ES-I3 (cell line): ENCODE measurements at regions not wholly inside any gene's neighbourhood (a gene's known extent, or its start where the extent isn't known, plus 50 kb on each side); places are given as distances from the start of the nearest gene placed in this dataset.
"Not testable (repeated sequence)": the region's sequence is repeated elsewhere in the genome, so short reads cannot be mapped to it uniquely, and the experiment has no call there.

Source experiments
- H3K36me3 ChIP-seq: 2 replicates; pipeline ENCODE4 v1.6.1; 2013; ENCODE audit warnings: mild to moderate bottlenecking, low read length, control low read depth, moderate library complexity; ENCODE audit not compliant: insufficient read depth
- H3K4me1 ChIP-seq: 2 replicates; pipeline ENCODE4 v1.6.1; 2013; ENCODE audit warnings: mild to moderate bottlenecking, control low read depth, low read length; ENCODE audit not compliant: insufficient read depth
- H3K9ac ChIP-seq: 2 replicates; pipeline ENCODE4 v1.6.1; 2013; ENCODE audit warnings: low read depth, mild to moderate bottlenecking, low read length, moderate library complexity
- H3K9me3 ChIP-seq: 2 replicates; pipeline ENCODE4 v1.6.1; 2013; ENCODE audit warnings: mild to moderate bottlenecking, low read length, moderate library complexity; ENCODE audit not compliant: control insufficient read depth, insufficient read depth

DNA sequence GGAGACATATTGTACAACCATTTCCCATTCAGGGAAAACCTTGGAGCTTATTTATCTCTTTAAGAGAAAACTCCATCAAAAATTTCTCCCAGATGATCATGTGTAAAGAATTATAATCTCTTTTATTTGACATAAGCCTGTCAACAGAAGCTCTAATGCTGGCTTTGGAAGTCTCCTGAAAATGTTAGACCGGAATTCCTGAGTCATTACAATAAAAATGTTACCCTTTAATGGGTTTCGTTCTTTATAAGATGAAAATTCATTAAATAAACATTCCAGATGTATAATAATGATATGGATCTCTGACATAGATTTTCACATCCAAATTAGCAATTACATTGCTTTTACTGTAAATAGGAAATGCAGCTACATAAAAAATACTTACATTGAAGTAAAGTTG, 1036.4 kb downstream of the EFNA5 start:
- Histone ChIP-seq H3K9me3 (no peaks in the 10 kb centered on the region; the same call in 1 of the 2 replicates), H3K4me1 (no peaks in the 10 kb centered on the region), H3K36me3 (no peaks in the 10 kb centered on the region), H3K9ac (no peak overlapping the region)

DNA sequence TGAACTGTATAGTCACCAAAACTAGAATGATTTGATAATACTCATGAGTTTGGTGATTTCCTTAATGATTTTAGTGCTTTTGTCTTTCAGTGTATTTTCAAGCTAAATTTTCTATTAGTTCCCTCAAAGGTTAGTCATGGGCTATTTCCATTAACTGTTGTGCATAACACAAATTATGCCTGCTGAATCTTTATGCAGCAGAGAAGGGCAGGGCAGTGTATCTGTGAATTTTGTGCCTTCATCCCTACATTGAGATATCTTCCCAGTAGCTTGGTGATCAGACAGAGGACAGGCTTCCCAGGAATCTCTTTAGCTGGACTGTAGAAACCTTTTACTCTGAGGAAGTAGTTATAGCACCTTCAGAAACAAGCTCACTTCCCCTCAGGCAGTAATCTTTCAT, 1036.9 kb downstream of the EFNA5 start:
- Histone ChIP-seq H3K36me3 (no peaks in the 10 kb centered on the region), H3K4me1 (no peaks in the 10 kb centered on the region), H3K9me3 (no peaks in the 10 kb centered on the region; the same call in 1 of the 2 replicates), H3K9ac (no peak overlapping the region)

DNA sequence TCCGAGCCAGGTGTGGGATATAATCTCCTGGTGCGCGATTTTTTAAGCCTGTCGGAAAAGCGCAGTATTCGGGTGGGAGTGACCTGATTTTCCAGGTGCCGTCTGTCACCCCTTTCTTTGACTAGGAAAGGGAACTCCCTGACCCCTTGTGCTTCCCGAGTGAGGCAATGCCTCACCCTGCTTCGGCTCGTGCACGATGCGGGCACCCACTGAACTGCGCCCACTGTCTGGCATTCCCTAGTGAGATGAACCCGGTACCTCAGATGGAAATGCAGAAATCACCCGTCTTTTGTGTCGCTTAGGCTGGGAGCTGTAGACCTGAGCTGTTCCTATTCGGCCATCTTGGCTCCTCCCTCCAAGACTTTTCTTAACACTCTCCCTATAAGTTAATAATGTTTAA, 1042.3 kb downstream of the EFNA5 start:
- H3K4me1 ChIP-seq, H3K9me3 ChIP-seq, H3K36me3 ChIP-seq, H3K9ac ChIP-seq: not testable (repeated sequence)

GRCh38 chr5:106610041-106610440, 1060.7 kb downstream of the EFNA5 start:
- H3K9ac ChIP-seq: no peak overlapping the region
- H3K4me1 ChIP-seq: no peaks in the 10 kb centered on the region
- no peaks in the 10 kb centered on the region for H3K9me3 ChIP-seq
- H3K36me3 ChIP-seq: no peaks in the 10 kb centered on the region

DNA sequence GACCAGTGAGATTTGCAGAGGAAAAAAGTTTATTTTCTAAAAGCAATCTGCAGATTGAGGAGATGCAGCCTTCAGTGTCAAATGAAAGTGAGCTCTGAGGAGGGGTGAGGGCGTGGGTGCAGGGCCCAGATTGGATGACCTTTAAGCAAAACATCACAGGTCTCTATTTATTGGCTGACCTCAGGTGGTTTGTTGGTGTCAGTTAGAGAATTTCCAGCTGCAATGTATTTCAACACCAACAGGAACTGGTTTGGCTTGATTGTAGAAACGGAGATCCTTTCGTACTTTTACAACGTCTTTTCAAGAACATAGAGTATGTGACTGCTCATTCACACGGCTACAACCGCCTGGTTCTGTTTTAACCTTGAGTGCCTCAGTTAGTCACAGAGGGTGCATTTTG, 1069.1 kb downstream of the EFNA5 start:
- Histone ChIP-seq H3K9me3 (no peaks in the 10 kb centered on the region), H3K36me3 (no peaks in the 10 kb centered on the region), H3K9ac (no peak overlapping the region), H3K4me1 (no peaks in the 10 kb centered on the region)

DNA sequence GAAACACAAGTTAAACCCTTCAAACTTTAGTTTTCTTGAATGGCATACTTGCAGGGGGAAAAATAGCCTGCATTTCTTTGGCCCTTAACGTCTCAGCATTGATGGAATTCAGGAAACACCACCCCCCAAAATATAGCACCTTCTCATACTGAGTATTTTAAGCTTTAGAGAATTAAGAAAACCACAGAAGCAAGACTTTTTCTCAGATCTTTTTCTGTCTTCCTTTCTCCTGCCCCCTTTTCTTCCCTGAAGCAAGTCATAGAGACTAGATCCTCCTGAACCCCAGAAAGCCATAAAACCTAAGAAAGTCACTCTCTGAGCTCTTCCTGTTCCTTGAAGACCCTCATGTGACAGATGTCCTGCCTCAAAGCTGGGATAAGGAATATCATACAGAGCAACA, 1069.9 kb downstream of the EFNA5 start:
- H3K4me1 ChIP-seq: no peaks in the 10 kb centered on the region
- no peak overlapping the region for H3K9ac ChIP-seq
- H3K36me3 ChIP-seq: no peaks in the 10 kb centered on the region
- H3K9me3 ChIP-seq: no peaks in the 10 kb centered on the region

DNA sequence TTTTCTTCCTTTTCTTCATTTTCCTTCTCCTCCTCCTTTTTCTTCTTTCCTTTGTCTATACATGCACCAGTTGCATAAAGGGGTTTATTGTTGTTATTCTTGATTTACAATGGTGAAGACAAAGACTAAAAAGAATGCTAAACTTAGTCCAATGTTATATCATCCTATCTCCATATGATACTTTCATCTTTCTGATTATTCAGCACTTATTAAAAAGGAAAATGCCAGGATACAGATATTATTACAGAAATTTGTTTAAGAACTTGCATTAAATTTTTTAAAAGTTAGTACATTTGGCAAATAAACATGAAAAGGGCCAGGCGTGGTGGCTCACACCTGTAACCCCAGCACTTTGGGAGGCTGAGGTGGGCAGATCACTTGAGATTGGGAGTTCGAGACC, 1074.9 kb downstream of the EFNA5 start:
- no peak overlapping the region for H3K9ac ChIP-seq
- no peaks in the 10 kb centered on the region for H3K4me1 ChIP-seq
- H3K36me3 ChIP-seq: no peaks in the 10 kb centered on the region
- no peaks in the 10 kb centered on the region for H3K9me3 ChIP-seq

DNA sequence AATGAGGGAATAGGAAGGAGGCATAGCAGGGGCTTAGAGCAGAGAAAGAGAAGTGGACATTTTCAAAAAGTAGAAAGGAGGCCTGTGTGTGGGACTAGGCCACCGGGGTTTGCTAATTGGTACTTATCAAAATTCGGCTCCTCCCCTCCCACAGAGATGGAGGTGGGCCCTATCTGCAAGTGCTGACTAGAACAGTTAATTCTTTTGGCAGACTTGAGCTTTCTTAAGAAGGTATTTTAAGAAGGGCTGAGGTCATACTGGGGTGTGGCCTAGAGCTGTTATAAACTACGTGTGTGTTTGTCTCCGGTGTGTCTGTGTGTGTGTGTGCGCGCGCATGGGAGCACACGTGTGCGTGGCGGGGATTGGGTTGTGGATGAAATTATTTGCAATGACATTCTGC, 1086.5 kb downstream of the EFNA5 start:
- Histone ChIP-seq H3K9ac (no peak overlapping the region), H3K36me3 (no peaks in the 10 kb centered on the region), H3K9me3 (no peaks in the 10 kb centered on the region), H3K4me1 (peaks cover 5% of the 10 kb centered on the region)

DNA sequence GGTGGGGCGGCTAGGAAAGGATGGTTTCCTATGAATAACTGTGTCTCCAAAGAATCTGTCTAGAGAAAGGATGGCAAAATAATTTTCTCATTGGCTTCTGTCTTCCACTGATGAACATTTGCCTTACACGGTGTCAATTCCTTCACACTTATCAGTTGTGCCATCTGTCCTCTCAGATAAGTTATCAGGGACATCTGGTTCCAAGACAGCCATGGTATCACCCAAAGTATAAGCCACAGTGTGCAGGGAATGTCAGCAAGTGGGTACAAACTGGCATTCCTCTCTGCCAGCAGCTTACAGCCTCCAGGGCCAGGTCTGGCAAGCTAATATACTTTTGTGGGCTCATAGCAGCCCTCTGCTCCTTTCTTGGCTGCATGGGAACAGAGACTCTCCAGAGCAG, 1092.0 kb downstream of the EFNA5 start:
- H3K36me3 ChIP-seq: no peaks in the 10 kb centered on the region
- no peak overlapping the region for H3K9ac ChIP-seq
- no peaks in the 10 kb centered on the region for H3K9me3 ChIP-seq
- H3K4me1 ChIP-seq: no peaks in the 10 kb centered on the region

GRCh38 chr5:106574820-106575219, 1095.9 kb downstream of the EFNA5 start:
- no peaks in the 10 kb centered on the region for H3K36me3 ChIP-seq
- no peaks in the 10 kb centered on the region for H3K9me3 ChIP-seq
- no peaks in the 10 kb centered on the region for H3K4me1 ChIP-seq
- H3K9ac ChIP-seq: no peak overlapping the region

DNA sequence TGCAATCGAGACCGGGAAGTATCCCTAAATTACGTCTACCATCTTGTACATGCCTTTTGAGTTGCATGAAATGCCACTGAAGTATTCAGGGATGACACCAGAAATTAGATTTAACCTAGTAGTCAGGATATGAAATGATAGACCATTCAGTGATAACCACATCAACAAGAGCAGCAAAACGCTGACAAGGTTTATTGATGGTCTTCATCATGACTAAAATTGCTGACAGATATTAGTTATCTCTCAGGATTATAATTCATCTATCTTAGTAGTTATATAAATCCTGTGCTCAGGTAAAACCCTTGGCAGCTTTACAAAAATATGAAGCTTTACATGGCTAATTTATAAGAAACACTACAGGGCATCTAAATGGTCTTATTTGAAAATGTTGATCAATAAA, 1104.7 kb downstream of the EFNA5 start:
- Histone ChIP-seq H3K36me3 (no peaks in the 10 kb centered on the region), H3K4me1 (no peaks in the 10 kb centered on the region), H3K9me3 (no peaks in the 10 kb centered on the region), H3K9ac (no peak overlapping the region)

- H3K9me3 ChIP-seq: no peaks in the 10 kb centered on the region; the same call in 1 of the 2 replicates
- H3K36me3 ChIP-seq: no peaks in the 10 kb centered on the region
- no peak overlapping the region for H3K9ac ChIP-seq
- H3K4me1 ChIP-seq: no peaks in the 10 kb centered on the region
Measured at GRCh38 chr5:106545325-106545724, 1125.4 kb downstream of the EFNA5 start.

DNA sequence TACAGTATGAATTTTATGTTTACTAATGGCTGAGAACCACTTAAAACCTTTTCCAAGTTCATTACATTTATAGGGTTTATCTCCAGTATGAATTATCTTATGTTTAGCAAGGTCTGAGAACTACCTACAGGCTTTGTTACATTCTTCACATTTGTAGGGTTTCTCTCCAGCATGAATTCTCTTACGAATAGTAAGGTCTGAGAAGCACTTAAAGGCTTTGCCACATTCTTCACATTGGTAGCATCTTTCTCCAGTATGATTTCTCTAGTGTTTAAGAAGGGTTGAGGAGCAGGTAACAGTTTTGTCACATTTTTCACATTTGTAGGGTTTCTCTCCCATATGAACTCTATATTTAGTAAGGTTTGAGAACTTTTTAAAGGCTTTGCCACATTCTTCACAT, 1127.4 kb downstream of the EFNA5 start:
- Histone ChIP-seq H3K9ac (no peak overlapping the region), H3K9me3 (no peaks in the 10 kb centered on the region; the same call in 1 of the 2 replicates), H3K4me1 (no peaks in the 10 kb centered on the region), H3K36me3 (no peaks in the 10 kb centered on the region)

GRCh38 chr5:106530150-106530549, 1140.6 kb downstream of the EFNA5 start:
- Histone ChIP-seq H3K4me1 (no peaks in the 10 kb centered on the region), H3K9ac (no peak overlapping the region), H3K9me3 (no peaks in the 10 kb centered on the region), H3K36me3 (no peaks in the 10 kb centered on the region)

- no peaks in the 10 kb centered on the region for H3K36me3 ChIP-seq
- H3K9ac ChIP-seq: no peak overlapping the region
- no peaks in the 10 kb centered on the region for H3K4me1 ChIP-seq
- no peaks in the 10 kb centered on the region for H3K9me3 ChIP-seq
Measured at GRCh38 chr5:106525438-106525837, 1145.3 kb downstream of the EFNA5 start.

DNA sequence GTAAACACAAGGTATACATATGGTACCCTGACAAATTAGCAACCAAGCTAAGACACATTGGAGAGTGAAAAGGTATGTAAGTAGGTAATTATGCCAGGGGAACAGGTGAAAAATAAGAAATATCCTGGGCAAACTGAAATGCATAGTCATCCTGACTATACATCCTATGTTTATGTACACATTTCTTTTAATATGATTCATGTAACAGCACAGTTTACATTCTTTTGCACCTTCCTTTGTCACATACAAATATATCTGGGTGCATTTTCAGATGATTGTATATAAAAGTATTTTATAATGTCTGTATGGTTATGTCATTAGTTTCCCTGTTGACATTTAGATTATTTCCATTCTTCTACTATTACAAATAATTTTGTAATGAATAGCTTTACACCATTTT, 1146.9 kb downstream of the EFNA5 start:
- Histone ChIP-seq H3K4me1 (no peaks in the 10 kb centered on the region), H3K9me3 (no peaks in the 10 kb centered on the region), H3K36me3 (no peaks in the 10 kb centered on the region), H3K9ac (no peak overlapping the region)
